H1 (cell line): ENCODE measurements at regions not wholly inside any gene's neighbourhood (a gene's known extent, or its start where the extent isn't known, plus 50 kb on each side); places are given as distances from the start of the nearest gene placed in this dataset.
A peak's percentile ranks its signal among the peaks of the same experiment; 100 is the strongest.

Experiments used
- CTCF ChIA-PET: fragments of 300-600 bp; sonication (Branson Sonifier 250); formaldehyde crosslinking; loops from one replicate; lab custom pipeline; 2021; ENCODE audit not compliant: partially characterized antibody; lab: Charles Lee
- POLR2A ChIA-PET: fragments of 300-600 bp; sonication (Branson Sonifier 250); formaldehyde crosslinking; loops from one replicate; lab custom pipeline; 2021; ENCODE audit warnings: inconsistent platforms; ENCODE audit not compliant: partially characterized antibody; lab: Charles Lee
- DNase-seq, 2 experiments: peaks; one replicate each; pipeline versions ENCODE4 v3.0.0 to v3.0.0-alpha.2; 2010 to 2022; ENCODE audit warnings: low spot score in 2 of 2, low read depth in 1 of 2, mixed read lengths in 1 of 2
- FAIRE-seq: peaks from 2 replicates; lab custom pipeline; 2011; peaks lifted over from hg19 to GRCh38; lab: Jason Lieb, UNC
- H2AFZ ChIP-seq: 2 replicates; pipeline ENCODE4 v1.8.1; 2012; ENCODE audit warnings: low read length, inconsistent platforms
- H2AK5ac ChIP-seq: 2 replicates; pipeline ENCODE4 v1.6.1; 2013; ENCODE audit warnings: low read depth, low read length
- H2BK120ac ChIP-seq: replicated peaks from 2 replicates; pipeline ENCODE3; 2013; ENCODE audit warnings: low read depth, low read length, inconsistent platforms
- H2BK12ac ChIP-seq: 2 replicates; pipeline ENCODE4 v1.6.1; 2013; ENCODE audit warnings: low read depth, low read length
- H2BK15ac ChIP-seq: 2 replicates; pipeline ENCODE4 v1.6.1; 2013; ENCODE audit warnings: low read length
- H2BK20ac ChIP-seq: 2 replicates; pipeline ENCODE4 v1.6.1; 2013; ENCODE audit warnings: low read length
- H2BK5ac ChIP-seq: 2 replicates; pipeline ENCODE4 v1.6.1; 2013; ENCODE audit warnings: low read depth, low read length
- H3K14ac ChIP-seq: 2 replicates; pipeline ENCODE4 v1.6.1; 2013; ENCODE audit warnings: inconsistent platforms; ENCODE audit not compliant: insufficient read length
- H3K18ac ChIP-seq: 2 replicates; pipeline ENCODE4 v1.6.1; 2013; ENCODE audit warnings: low read length; ENCODE audit errors: extremely low read depth
- H3K23ac ChIP-seq: 2 replicates; pipeline ENCODE4 v1.6.1; 2013; ENCODE audit warnings: inconsistent platforms; ENCODE audit not compliant: insufficient read length
- H3K23me2 ChIP-seq: 2 replicates; pipeline ENCODE4 v1.6.1; 2013; ENCODE audit warnings: low read depth, low read length
- H3K27ac ChIP-seq: 2 replicates; pipeline ENCODE4 v1.6.1; 2011; ENCODE audit warnings: low read depth, low read length, inconsistent platforms
- H3K27me3 ChIP-seq, 4 experiments: replicated peaks in 1 of 4; 1 replicate in 1 of 4; 2 replicates in 3 of 4; pipeline versions ENCODE4 v1.6.1 to v1.8.1; 2011 to 2013; ENCODE audit warnings: low read length in 3 of 4, mild to moderate bottlenecking in 3 of 4, inconsistent platforms in 2 of 4, mixed read lengths in 2 of 4, moderate library complexity in 1 of 4; ENCODE audit not compliant: control insufficient read depth in 3 of 4, insufficient read depth in 3 of 4; ENCODE audit errors: extremely low read depth in 1 of 4
- H3K36me3 ChIP-seq, 4 experiments: 2 replicates each; pipeline versions ENCODE4 v1.6.1 to v1.8.1; 2011 to 2013; ENCODE audit warnings: mild to moderate bottlenecking in 4 of 4, low read length in 3 of 4, moderate library complexity in 2 of 4, control low read depth in 1 of 4, inconsistent platforms in 1 of 4; ENCODE audit not compliant: insufficient read depth in 4 of 4, control insufficient read depth in 2 of 4
- H3K4ac ChIP-seq: replicated peaks from 2 replicates; pipeline ENCODE3; 2013; ENCODE audit warnings: low read length, low read depth, mixed read lengths, inconsistent platforms; ENCODE audit not compliant: insufficient read length
- H3K4me1 ChIP-seq, 4 experiments: replicated peaks in 1 of 4; 1 replicate in 1 of 4; 2 replicates in 3 of 4; pipeline versions ENCODE4 v1.6.1 to v1.8.1; 2011 to 2013; ENCODE audit warnings: low read length in 3 of 4, inconsistent platforms in 2 of 4, mixed read lengths in 1 of 4; ENCODE audit not compliant: insufficient read depth in 4 of 4, control insufficient read depth in 3 of 4
- H3K4me2 ChIP-seq, 2 experiments: 2 replicates each; pipeline versions ENCODE4 v1.6.1 to v1.8.1; 2011 to 2013; ENCODE audit warnings: low read depth in 2 of 2, low read length in 2 of 2, control low read depth in 1 of 2, inconsistent platforms in 1 of 2, mild to moderate bottlenecking in 1 of 2; ENCODE audit not compliant: insufficient read depth in 1 of 2
- H3K4me3 ChIP-seq, 4 experiments: fragments of 200-600, 300-600 bp in 1 of 4; sonication (generic), shearing (Covaris generic), sonication (Bioruptor Twin) in 1 of 4; 2 replicates each; pipeline versions ENCODE4 v1.5.1 to v1.8.1; 2011 to 2016; ENCODE audit warnings: low read length in 4 of 4, low read depth in 3 of 4, control low read depth in 2 of 4, inconsistent platforms in 2 of 4, mild to moderate bottlenecking in 2 of 4, mixed read lengths in 1 of 4, moderate library complexity in 1 of 4; ENCODE audit not compliant: insufficient read depth in 2 of 4; ENCODE audit errors: extremely low read depth in 1 of 4
- H3K56ac ChIP-seq: replicated peaks from 2 replicates; pipeline ENCODE3; 2013; ENCODE audit warnings: low read depth, mild to moderate bottlenecking, mixed read lengths, low read length, inconsistent platforms; ENCODE audit not compliant: insufficient read length
- H3K79me1 ChIP-seq: 2 replicates; pipeline ENCODE4 v1.6.1; 2013; ENCODE audit warnings: low read depth, low read length, control low read depth
- H3K79me2 ChIP-seq, 2 experiments: 2 replicates each; pipeline versions ENCODE4 v1.6.1 to v1.8.1; 2012 to 2013; ENCODE audit warnings: low read length in 2 of 2, mild to moderate bottlenecking in 2 of 2, inconsistent platforms in 1 of 2; ENCODE audit not compliant: insufficient read depth in 2 of 2, control insufficient read depth in 1 of 2
- H3K9ac ChIP-seq, 4 experiments: replicated peaks in 1 of 4; 1 replicate in 1 of 4; 2 replicates in 3 of 4; pipeline versions ENCODE4 v1.6.1 to v1.8.1; 2011 to 2013; ENCODE audit warnings: low read depth in 3 of 4, low read length in 3 of 4, control low read depth in 2 of 4, mild to moderate bottlenecking in 2 of 4, moderate library complexity in 2 of 4, inconsistent platforms in 1 of 4; ENCODE audit errors: extremely low read depth in 1 of 4
- H3K9me3 ChIP-seq, 2 experiments: 2 replicates each; pipeline versions ENCODE4 v1.6.1 to v1.8.1; 2012 to 2013; ENCODE audit warnings: mild to moderate bottlenecking in 2 of 2, moderate library complexity in 2 of 2, control low read depth in 1 of 2, inconsistent platforms in 1 of 2, low read depth in 1 of 2, low read length in 1 of 2, mixed read lengths in 1 of 2; ENCODE audit not compliant: insufficient read depth in 2 of 2
- H4K20me1 ChIP-seq, 2 experiments: replicated peaks in 1 of 2; 2 replicates each; pipeline versions ENCODE3 to v1.8.1; 2011 to 2013; ENCODE audit warnings: inconsistent platforms in 2 of 2, low read length in 2 of 2, mild to moderate bottlenecking in 1 of 2; ENCODE audit not compliant: insufficient read depth in 2 of 2, control insufficient read depth in 1 of 2
- H4K5ac ChIP-seq: 2 replicates; pipeline ENCODE4 v1.6.1; 2013; ENCODE audit warnings: low read length, low read depth, mixed read lengths, inconsistent platforms; ENCODE audit not compliant: insufficient read length
- H4K8ac ChIP-seq: 2 replicates; pipeline ENCODE4 v1.8.0; 2013; ENCODE audit warnings: mild to moderate bottlenecking, moderate library complexity, low read length, inconsistent platforms; ENCODE audit not compliant: insufficient read depth; ENCODE audit errors: extremely low read depth
- H4K91ac ChIP-seq: replicated peaks from 2 replicates; pipeline ENCODE3; 2013; ENCODE audit warnings: low read length, mixed read lengths, inconsistent platforms; ENCODE audit not compliant: insufficient read length
- EZH2 ChIP-seq: fragments of 200-600 bp; sonication (generic); IDR thresholded peaks from 2 replicates; pipeline ENCODE4 v1.7.1; 2012; ENCODE audit warnings: low read depth, mild to moderate bottlenecking, moderate library complexity, low read length, inconsistent platforms; ENCODE audit not compliant: severe bottlenecking
- JUN ChIP-seq: IDR thresholded peaks from 2 replicates; pipeline ENCODE4 v1.6.1; 2011; ENCODE audit warnings: low read depth, mild to moderate bottlenecking, improper control_type of control experiment, low read length
- MAFK ChIP-seq: IDR thresholded peaks from 2 replicates; pipeline ENCODE4 v1.6.1; 2012; ENCODE audit warnings: low read depth, mild to moderate bottlenecking, improper control_type of control experiment, low read length
- WGBS, 2 experiments: shearing (Covaris generic) in 1 of 2; methylation state at CpG; one replicate each; pipeline versions ENCODE4 v1.1.6 to v1.1.7; 2013 to 2015; ENCODE audit warnings: low lambda C conversion rate in 2 of 2, mixed read lengths in 2 of 2, inconsistent platforms in 1 of 2, low coverage in 1 of 2, missing lambda C conversion rate in 1 of 2; ENCODE audit not compliant: insufficient replicate concordance in 2 of 2, insufficient coverage in 1 of 2, insufficient read length in 1 of 2; ENCODE audit errors: extremely low coverage in 1 of 2, missing lambda C conversion rate in 1 of 2; 5-methylcytosine and 5-hydroxymethylcytosine counted together

- Histone ChIP-seq H3K4me2 (no peak overlapping the region), H2BK15ac (no peak overlapping the region), H4K20me1 (peaks cover 0 to 1% of the 10 kb centered on the region in 2 experiments), H3K79me1 (no peaks in the 10 kb centered on the region), H3K18ac (no peak overlapping the region), H3K56ac (no peak overlapping the region), H3K36me3 (no peaks in the 10 kb centered on the region), H2AFZ (no peak overlapping the region), H2AK5ac (no peak overlapping the region), H3K79me2 (no peaks in the 10 kb centered on the region), H4K8ac (no peak overlapping the region), H3K23ac (no peak overlapping the region), H3K4me1 (no peaks in the 10 kb centered on the region), H4K5ac (no peak overlapping the region), H3K23me2 (no peaks in the 10 kb centered on the region), H3K4ac (no peak overlapping the region), H3K9ac (no peak overlapping the region), H3K27ac (no peak overlapping the region), H3K4me3 (no peak overlapping the region), H2BK20ac (no peak overlapping the region), H3K27me3 (no peaks in the 10 kb centered on the region), H2BK12ac (no peak overlapping the region), H2BK5ac (no peak overlapping the region), H3K14ac (no peak overlapping the region), H4K91ac (no peak overlapping the region), H2BK120ac (no peak overlapping the region), H3K9me3 (peaks cover 0 to under 1% of the 10 kb centered on the region in 2 experiments; a peak in 1 of 4 replicates)
- no peak for DNase-seq
- no peak for FAIRE-seq
- WGBS, 2 experiments, result 93% methylated on average over 6 of the region's 6 CpGs; no CpG with 5 or more reads in 1 of the 2 experiments
- CTCF ChIA-PET, result no interaction called here
- TF ChIP-seq EZH2, result no peak
- TF ChIP-seq JUN, result no peak
- TF ChIP-seq MAFK, result peak; percentile 24; the same call in 1 of the 2 replicates
- POLR2A ChIA-PET, result no interaction called here
Observed at GRCh38 chr4:189548484-189549125, 392.1 kb upstream of the FRG1 start.
